GM10248 (cell line): ENCODE measurements at regions not wholly inside any gene's neighbourhood (a gene's known extent, or its start where the extent isn't known, plus 50 kb on each side); places are given as distances from the start of the nearest gene placed in this dataset.

ENCODE experiments used
- CTCF ChIA-PET: fragments of 300-600 bp; sonication (Branson Sonifier 250); formaldehyde crosslinking; extraction: SDS; loops from one replicate; lab custom pipeline; 2021; ENCODE audit warnings: antibody characterized with exemption; lab: Yijun Ruan, JAX
- POLR2A ChIA-PET: fragments of 350-650 bp; sonication (Branson Sonifier 250); formaldehyde crosslinking; extraction: SDS; loops from one replicate; lab custom pipeline; 2020; ENCODE audit warnings: antibody characterized with exemption; lab: Yijun Ruan, JAX
- DNase-seq: peaks from one replicate; pipeline ENCODE4 v3.0.0; 2012; ENCODE audit errors: extremely low spot score
- TF ChIP-seq, protein P1 (sequence below): IDR thresholded peaks from 2 replicates; pipeline ENCODE4 v1.5.1; 2012; ENCODE audit warnings: mild to moderate bottlenecking, low read depth; ENCODE audit errors: extremely low read depth, missing control alignments, control extremely low read depth

DNA sequence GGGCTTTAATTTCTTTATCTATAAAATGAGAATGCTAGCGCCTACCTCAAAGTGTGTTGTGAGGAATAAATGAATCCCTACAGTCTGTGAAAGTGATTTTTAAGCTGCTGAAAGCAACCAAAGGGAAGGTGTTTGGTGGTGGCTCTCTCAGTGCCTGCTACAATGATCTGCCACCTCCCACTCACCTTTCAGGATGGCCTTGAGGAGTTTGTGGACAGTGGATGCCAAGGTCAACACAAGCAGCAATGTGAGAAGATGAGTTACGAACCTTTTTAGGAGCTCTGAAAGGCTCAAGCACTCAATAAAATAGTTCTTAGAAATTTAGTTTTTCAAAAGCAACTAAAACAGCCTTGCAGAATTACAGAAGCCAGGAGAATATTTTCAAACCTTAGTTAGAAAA, 176.6 kb upstream of the DPT start:
- TF ChIP-seq, protein P1, sequence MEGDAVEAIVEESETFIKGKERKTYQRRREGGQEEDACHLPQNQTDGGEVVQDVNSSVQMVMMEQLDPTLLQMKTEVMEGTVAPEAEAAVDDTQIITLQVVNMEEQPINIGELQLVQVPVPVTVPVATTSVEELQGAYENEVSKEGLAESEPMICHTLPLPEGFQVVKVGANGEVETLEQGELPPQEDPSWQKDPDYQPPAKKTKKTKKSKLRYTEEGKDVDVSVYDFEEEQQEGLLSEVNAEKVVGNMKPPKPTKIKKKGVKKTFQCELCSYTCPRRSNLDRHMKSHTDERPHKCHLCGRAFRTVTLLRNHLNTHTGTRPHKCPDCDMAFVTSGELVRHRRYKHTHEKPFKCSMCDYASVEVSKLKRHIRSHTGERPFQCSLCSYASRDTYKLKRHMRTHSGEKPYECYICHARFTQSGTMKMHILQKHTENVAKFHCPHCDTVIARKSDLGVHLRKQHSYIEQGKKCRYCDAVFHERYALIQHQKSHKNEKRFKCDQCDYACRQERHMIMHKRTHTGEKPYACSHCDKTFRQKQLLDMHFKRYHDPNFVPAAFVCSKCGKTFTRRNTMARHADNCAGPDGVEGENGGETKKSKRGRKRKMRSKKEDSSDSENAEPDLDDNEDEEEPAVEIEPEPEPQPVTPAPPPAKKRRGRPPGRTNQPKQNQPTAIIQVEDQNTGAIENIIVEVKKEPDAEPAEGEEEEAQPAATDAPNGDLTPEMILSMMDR: no peak
- ChIA-PET CTCF (interaction anchor here (0.9 kb wide), 2 partner anchors 12 to 15 kb away, joined by 3 read pairs; no protein-coding TSS in a partner anchor), POLR2A (no interaction called here)
- DNase-seq: no peak

DNA sequence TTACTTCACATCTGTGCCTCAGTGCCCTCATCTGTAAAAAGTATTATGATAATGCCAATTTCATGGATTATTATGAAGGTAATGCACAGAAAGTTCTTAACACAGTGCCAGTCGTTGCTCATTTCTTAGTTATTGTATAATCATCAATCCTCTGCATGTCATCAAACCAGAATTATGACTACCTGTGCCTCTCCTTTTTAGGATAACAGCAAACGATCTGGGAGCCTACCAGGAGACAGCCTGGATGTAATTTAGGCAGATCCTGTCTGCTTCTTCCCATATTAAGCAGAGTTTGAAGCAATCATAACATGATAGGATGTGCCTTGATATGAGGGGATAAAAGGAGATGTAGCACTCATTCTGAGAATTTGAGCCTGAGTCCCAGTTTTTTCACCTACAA, 177.4 kb upstream of the DPT start:
- ChIA-PET CTCF (no interaction called here), POLR2A (no interaction called here)
- TF ChIP-seq, protein P1: no peak
- DNase-seq: no peak

DNA sequence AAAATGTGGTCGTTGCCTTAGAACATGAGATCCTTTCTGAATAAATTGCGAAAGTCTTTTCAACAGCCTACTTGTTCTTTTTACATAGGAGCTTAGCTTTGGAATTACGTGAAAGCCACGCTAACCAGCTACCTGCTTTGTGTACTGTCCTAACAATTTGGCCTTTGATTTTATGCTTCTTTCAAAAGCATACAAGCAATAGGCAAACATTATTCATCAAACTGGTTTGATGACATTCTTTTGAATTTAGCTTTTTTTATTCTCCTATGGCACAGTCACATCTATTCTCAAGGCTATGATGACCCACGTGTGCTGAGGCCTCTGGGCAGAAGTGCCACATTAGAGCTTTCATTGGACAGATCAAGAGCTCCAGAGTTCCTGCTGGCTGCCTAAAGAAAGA, 178.0 kb upstream of the DPT start:
- DNase-seq: no peak
- POLR2A ChIA-PET: no interaction called here
- TF ChIP-seq, protein P1: no peak
- CTCF ChIA-PET: interaction anchor here (0.9 to 1.4 kb wide), 3 partner anchors 10 to 39 kb away, joined by 3 to 5 read pairs (median 3); no protein-coding TSS in a partner anchor

DNA sequence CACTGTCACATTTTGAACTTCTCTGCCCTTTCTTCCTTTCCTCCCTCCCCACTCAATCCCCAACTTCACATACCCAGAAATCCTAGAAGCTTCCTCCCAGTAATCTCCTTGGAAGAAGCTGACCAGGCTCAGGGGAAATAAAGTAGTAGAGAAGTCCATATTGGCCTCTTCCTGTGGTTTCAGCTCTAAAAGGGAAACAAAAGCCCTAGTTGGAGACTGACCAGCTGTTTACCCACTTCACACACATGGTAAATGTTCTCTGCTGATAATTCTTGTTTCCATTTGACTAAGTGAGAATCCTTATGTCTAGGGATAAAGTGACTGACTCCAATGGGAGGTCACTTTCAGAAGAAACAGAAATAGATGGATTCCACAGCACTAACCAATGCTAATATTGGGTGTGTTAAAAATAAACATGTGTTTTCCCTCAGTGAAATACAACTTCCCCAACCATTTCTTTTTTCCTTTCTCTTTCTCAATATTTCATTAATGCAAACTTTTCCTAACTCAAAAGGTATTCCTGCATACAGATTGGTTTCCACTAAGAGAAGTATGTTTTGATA, 178.9 kb upstream of the DPT start:
- CTCF ChIA-PET: interaction anchor here (0.9 to 1.4 kb wide), 3 partner anchors 10 to 38 kb away, joined by 3 to 5 read pairs (median 3); no protein-coding TSS in a partner anchor
- TF ChIP-seq, protein P1: no peak
- POLR2A ChIA-PET: no interaction called here
- no peak for DNase-seq

DNA sequence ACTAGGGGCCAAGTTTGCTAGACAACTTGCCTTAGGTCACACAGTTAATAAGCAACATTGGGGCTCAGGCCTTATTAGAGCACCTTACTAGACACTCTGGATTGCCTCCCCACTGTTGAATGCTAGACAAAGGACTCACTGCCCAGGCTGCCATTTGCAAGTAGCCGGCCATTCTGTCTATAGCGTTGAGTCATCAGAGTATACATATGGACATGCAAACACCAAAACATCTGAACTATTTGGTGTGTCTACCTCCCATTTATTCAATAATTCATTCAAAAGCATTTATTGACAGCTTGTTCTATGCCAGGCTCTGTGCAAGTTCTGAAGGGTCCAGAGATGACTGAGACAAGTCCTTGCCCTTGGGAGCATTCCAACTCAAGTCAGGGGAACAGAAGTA, 181.4 kb upstream of the DPT start:
- TF ChIP-seq, protein P1: no peak
- POLR2A ChIA-PET: no interaction called here
- CTCF ChIA-PET: interaction anchor here (1.4 kb wide), 1 partner anchor 10 kb away, joined by 5 read pairs; no protein-coding TSS in a partner anchor
- DNase-seq: no peak

DNA sequence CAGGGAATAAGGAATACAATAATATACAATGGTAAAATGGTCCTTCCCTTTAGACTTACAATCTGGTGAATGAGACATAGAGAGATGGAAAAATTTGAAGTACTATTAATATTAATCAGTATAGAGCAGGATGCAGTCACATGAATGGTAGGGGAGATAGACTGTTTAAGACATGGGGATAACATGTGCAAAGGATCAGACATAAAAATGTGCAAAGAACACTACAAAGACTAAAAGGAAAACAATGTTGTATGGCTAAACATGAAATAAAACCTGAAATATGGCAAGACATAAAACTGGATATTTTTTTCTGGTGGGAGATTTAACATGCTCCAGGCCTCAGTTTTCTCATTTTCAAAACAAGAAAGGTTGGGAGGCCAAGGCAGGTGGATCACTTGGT, 182.4 kb upstream of the DPT start:
- TF ChIP-seq, protein P1: no peak
- ChIA-PET CTCF (interaction anchor here (1.3 to 1.4 kb wide), 2 partner anchors 9 to 11 kb away, joined by 3 to 5 read pairs; no protein-coding TSS in a partner anchor), POLR2A (no interaction called here)
- no peak for DNase-seq
